CD14-positive monocyte (primary cell): ENCODE measurements at regions not wholly inside any gene's neighbourhood (a gene's known extent, or its start where the extent isn't known, plus 50 kb on each side); places are given as distances from the start of the nearest gene placed in this dataset.

Experiments used
- DNase-seq, 3 donors: peaks; one replicate each; pipeline ENCODE4 v3.0.0-alpha.2; 2011 to 2022
- H2AFZ ChIP-seq: 2 replicates; pipeline ENCODE4 v1.6.0; 2012; ENCODE audit warnings: mild to moderate bottlenecking, low read depth, low read length, inconsistent platforms; ENCODE audit not compliant: insufficient read depth, poor library complexity, severe bottlenecking
- H3K27ac ChIP-seq, 2 donors: 1 replicate in 1 of 2; 2 replicates in 1 of 2; pipeline ENCODE4 v1.5.1; 2012 to 2013; ENCODE audit warnings: low read length in 2 of 2, control low read depth in 1 of 2, inconsistent platforms in 1 of 2, low read depth in 1 of 2, mild to moderate bottlenecking in 1 of 2
- H3K27me3 ChIP-seq, 2 donors: one replicate each; pipeline versions ENCODE4 v1.6.0 to v1.6.1; 2011 to 2013; ENCODE audit warnings: low read length in 2 of 2; ENCODE audit not compliant: control insufficient read depth in 2 of 2, insufficient read depth in 2 of 2
- H3K36me3 ChIP-seq, 2 donors: replicated peaks in 1 of 2; 1 replicate in 1 of 2; 2 replicates in 1 of 2; pipeline versions ENCODE4 v1.5.1 to v1.6.1; 2012 to 2013; ENCODE audit warnings: low read length in 2 of 2, control low read depth in 1 of 2, inconsistent platforms in 1 of 2, mild to moderate bottlenecking in 1 of 2; ENCODE audit not compliant: insufficient read depth in 2 of 2, control insufficient read depth in 1 of 2
- H3K4me1 ChIP-seq, 2 donors: 1 replicate in 1 of 2; 2 replicates in 1 of 2; pipeline versions ENCODE4 v1.5.1 to v1.6.1; 2012 to 2013; ENCODE audit warnings: low read length in 2 of 2, control low read depth in 1 of 2, inconsistent platforms in 1 of 2, mild to moderate bottlenecking in 1 of 2, moderate library complexity in 1 of 2; ENCODE audit not compliant: insufficient read depth in 2 of 2, control insufficient read depth in 1 of 2
- H3K4me2 ChIP-seq: replicated peaks from 2 replicates; pipeline ENCODE3; 2012; ENCODE audit warnings: low read length, moderate library complexity, mild to moderate bottlenecking; ENCODE audit not compliant: poor library complexity, severe bottlenecking; ENCODE audit errors: extremely low read depth
- H3K4me3 ChIP-seq, 3 experiments: fragments of 200-600 bp in 1 of 3; sonication (generic) in 1 of 3; replicated peaks in 1 of 3; 1 replicate in 2 of 3; 2 replicates in 1 of 3; pipeline ENCODE4 v1.5.1; 2011 to 2013; ENCODE audit warnings: low read length in 3 of 3, mild to moderate bottlenecking in 3 of 3, control low read depth in 2 of 3, low read depth in 2 of 3, inconsistent platforms in 1 of 3, moderate library complexity in 1 of 3
- H3K79me2 ChIP-seq: 2 replicates; pipeline ENCODE4 v1.6.0; 2012; ENCODE audit warnings: mild to moderate bottlenecking, control low read depth, inconsistent platforms, low read length, moderate library complexity; ENCODE audit not compliant: insufficient read depth
- H3K9ac ChIP-seq: 2 replicates; pipeline ENCODE4 v1.6.0; 2017; ENCODE audit warnings: low read length, mild to moderate bottlenecking; ENCODE audit not compliant: insufficient read depth, poor library complexity, severe bottlenecking
- H3K9me3 ChIP-seq, 2 donors: replicated peaks in 1 of 2; 1 replicate in 1 of 2; 2 replicates in 1 of 2; pipeline versions ENCODE4 v1.5.1 to v1.6.1; 2012 to 2013; ENCODE audit warnings: low read length in 2 of 2, control low read depth in 1 of 2; ENCODE audit not compliant: control insufficient read depth in 1 of 2, insufficient read depth in 1 of 2
- H4K20me1 ChIP-seq: 2 replicates; pipeline ENCODE4 v1.6.0; 2012; ENCODE audit warnings: mild to moderate bottlenecking, low read length, control low read depth, moderate library complexity; ENCODE audit not compliant: insufficient read depth
- H3K27ac Mint-ChIP-seq, 7 donors: one replicate each; pipeline ENCODE4 v1.8.0; 2020; ENCODE audit warnings: mild to moderate bottlenecking in 7 of 7, mixed read lengths in 7 of 7, moderate library complexity in 6 of 7, inconsistent platforms in 2 of 7
- H3K27me3 Mint-ChIP-seq, 3 donors: one replicate each; pipeline ENCODE4 v1.8.0; 2021 to 2022; ENCODE audit warnings: low read depth in 3 of 3, mild to moderate bottlenecking in 3 of 3, mixed read lengths in 3 of 3, moderate library complexity in 3 of 3, inconsistent platforms in 1 of 3
- H3K36me3 Mint-ChIP-seq, 2 donors: one replicate each; pipeline ENCODE4 v1.8.0; 2020; ENCODE audit warnings: mixed read lengths in 2 of 2, inconsistent platforms in 1 of 2, mild to moderate bottlenecking in 1 of 2
- H3K4me1 Mint-ChIP-seq: one replicate; pipeline ENCODE4 v1.8.0; 2020; ENCODE audit warnings: mild to moderate bottlenecking, mixed read lengths
- H3K4me3 Mint-ChIP-seq, 2 donors: one replicate each; pipeline ENCODE4 v1.8.0; 2020; ENCODE audit warnings: mild to moderate bottlenecking in 2 of 2, mixed read lengths in 2 of 2, moderate library complexity in 1 of 2
- H3K9me3 Mint-ChIP-seq, 7 donors: one replicate each; pipeline ENCODE4 v1.8.0; 2020 to 2022; ENCODE audit warnings: mixed read lengths in 7 of 7, mild to moderate bottlenecking in 6 of 7, moderate library complexity in 6 of 7, inconsistent platforms in 2 of 7
- WGBS: methylation state at CpG from one replicate; pipeline ENCODE4 v1.1.5; 2013; ENCODE audit warnings: missing lambda C conversion rate; ENCODE audit not compliant: insufficient coverage; 5-methylcytosine and 5-hydroxymethylcytosine counted together
- intact Hi-C, 2 donors: fragments of 100-400 bp; cut with micrococcal nuclease; formaldehyde crosslinking; loops; one replicate each; pipeline versions ENCODE4 v1.15.0 to v1.15.1; 2023
- TF ChIP-seq, protein P1 (sequence below): fragments of 200-600 bp; IDR thresholded peaks from one replicate; pipeline ENCODE4 v1.8.0; 2022; ENCODE audit warnings: antibody characterized with exemption, mild to moderate bottlenecking

DNA sequence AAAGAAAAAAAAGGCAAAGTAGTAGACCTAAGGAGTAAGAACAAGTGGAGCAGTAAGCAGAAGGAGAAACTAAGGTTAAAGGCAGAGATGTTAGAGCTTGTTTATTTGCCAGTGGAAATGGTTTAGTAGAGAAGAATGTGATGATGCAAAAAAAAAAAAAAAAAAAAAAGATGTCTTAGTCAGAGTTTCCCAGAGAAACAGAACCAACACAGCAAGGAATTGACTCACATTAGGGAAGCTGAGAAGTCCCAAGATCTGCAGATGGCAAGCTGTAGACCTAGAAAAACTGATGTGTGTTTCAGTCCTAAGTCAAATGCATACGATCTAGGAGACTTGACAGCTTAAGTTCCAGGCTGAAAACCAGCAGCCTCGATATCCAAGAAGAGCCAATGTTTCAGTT, 1548.8 kb upstream of the LRRTM1 start:
- Histone ChIP-seq H3K4me2 (no peak overlapping the region), H2AFZ (no peak overlapping the region), H3K9me3 (peaks cover 0 to 9% of the 10 kb centered on the region in 2 donors), H3K36me3 (no peaks in the 10 kb centered on the region), H4K20me1 (no peaks in the 10 kb centered on the region), H3K4me1 (no peaks in the 10 kb centered on the region), H3K27me3 (no peaks in the 10 kb centered on the region), H3K27ac (no peak overlapping the region), H3K9ac (no peak overlapping the region), H3K79me2 (no peaks in the 10 kb centered on the region), H3K4me3 (no peak overlapping the region)
- peaks cover 0 to 1% (median 1%) of the 10 kb centered on the region in 3 donors for H3K27me3 Mint-ChIP-seq
- H3K27ac Mint-ChIP-seq: no peak overlapping the region
- intact Hi-C loops: no loop called here
- WGBS: 88% methylated on average over 2 of the region's 2 CpGs
- H3K36me3 Mint-ChIP-seq: no peaks in the 10 kb centered on the region
- no peak overlapping the region for H3K4me3 Mint-ChIP-seq
- H3K9me3 Mint-ChIP-seq: peaks cover 0 to 8% (median 6%) of the 10 kb centered on the region in 7 donors
- no peak for DNase-seq
- no peaks in the 10 kb centered on the region for H3K4me1 Mint-ChIP-seq
- TF ChIP-seq, protein P1, sequence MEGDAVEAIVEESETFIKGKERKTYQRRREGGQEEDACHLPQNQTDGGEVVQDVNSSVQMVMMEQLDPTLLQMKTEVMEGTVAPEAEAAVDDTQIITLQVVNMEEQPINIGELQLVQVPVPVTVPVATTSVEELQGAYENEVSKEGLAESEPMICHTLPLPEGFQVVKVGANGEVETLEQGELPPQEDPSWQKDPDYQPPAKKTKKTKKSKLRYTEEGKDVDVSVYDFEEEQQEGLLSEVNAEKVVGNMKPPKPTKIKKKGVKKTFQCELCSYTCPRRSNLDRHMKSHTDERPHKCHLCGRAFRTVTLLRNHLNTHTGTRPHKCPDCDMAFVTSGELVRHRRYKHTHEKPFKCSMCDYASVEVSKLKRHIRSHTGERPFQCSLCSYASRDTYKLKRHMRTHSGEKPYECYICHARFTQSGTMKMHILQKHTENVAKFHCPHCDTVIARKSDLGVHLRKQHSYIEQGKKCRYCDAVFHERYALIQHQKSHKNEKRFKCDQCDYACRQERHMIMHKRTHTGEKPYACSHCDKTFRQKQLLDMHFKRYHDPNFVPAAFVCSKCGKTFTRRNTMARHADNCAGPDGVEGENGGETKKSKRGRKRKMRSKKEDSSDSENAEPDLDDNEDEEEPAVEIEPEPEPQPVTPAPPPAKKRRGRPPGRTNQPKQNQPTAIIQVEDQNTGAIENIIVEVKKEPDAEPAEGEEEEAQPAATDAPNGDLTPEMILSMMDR: no peak

DNA sequence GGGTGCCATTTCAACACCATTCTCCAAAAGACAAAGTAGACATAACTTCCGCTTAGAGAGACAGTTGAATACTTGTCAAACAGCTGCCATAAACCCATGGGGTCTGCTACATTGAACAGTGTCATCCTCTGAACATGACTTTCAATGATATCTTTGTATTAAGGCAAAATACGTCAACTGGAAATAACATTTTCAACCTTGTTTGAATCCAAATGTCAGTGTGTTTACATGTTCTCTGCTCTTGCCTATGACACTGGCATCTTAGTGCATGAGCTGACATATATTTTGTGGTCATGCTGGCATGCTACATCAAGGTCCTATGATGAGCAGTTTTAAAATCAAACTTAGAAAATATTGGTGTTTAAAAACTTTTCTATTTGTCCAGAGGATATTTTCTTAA, 1548.1 kb upstream of the LRRTM1 start:
- H3K4me2 ChIP-seq: no peak overlapping the region
- Mint-ChIP-seq H3K36me3 (no peaks in the 10 kb centered on the region), H3K9me3 (peaks cover 0 to 8% (median 3%) of the 10 kb centered on the region in 7 donors), H3K27me3 (peaks cover 0 to 1% (median 1%) of the 10 kb centered on the region in 3 donors), H3K4me3 (no peak overlapping the region), H3K27ac (no peak overlapping the region), H3K4me1 (no peaks in the 10 kb centered on the region)
- H3K27ac ChIP-seq: no peak overlapping the region
- no peaks in the 10 kb centered on the region for H3K36me3 ChIP-seq
- H3K4me1 ChIP-seq: no peaks in the 10 kb centered on the region
- TF ChIP-seq, protein P1: no peak
- no peak overlapping the region for H2AFZ ChIP-seq
- no peaks in the 10 kb centered on the region for H3K79me2 ChIP-seq
- H3K9me3 ChIP-seq: peaks cover 0 to 5% of the 10 kb centered on the region in 2 donors
- H3K4me3 ChIP-seq: no peak overlapping the region
- no peak overlapping the region for H3K9ac ChIP-seq
- DNase-seq: no peak
- intact Hi-C loops: no loop called here
- H4K20me1 ChIP-seq: no peaks in the 10 kb centered on the region
- WGBS: 94% methylated on average over 2 of the region's 2 CpGs
- H3K27me3 ChIP-seq: no peaks in the 10 kb centered on the region
